ENCODE measurements at regions not wholly inside any gene's neighbourhood (a gene's known extent, or its start where the extent isn't known, plus 50 kb on each side); places are given as distances from the start of the nearest gene placed in this dataset.

DNA sequence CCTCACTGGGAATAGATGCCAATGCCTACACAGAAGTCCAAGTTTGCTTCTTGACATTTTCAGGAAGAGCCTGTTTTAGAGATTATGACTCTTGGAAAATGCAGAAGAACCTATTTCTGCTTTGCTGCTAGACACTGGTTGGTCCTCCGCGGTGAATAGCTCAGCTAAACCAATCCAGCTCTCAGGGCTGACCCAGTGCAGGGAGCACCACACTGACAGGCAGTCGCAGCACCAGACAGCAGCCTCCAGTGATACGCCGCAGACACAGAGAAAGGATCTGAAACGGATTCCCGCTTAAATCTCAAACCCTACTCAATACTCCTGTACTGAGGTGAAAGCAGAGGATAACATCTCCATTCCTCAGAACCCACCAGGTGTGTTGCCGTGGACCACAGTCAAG lies 183.4 kb downstream of the ENGASE start:
- POLR2A ChIA-PET = no interaction called here
- H3K27ac Mint-ChIP-seq (ENCODE audit: unreplicated experiment) = no peak overlapping the region
- H3K9me3 ChIP-seq = no peaks in the 10 kb centered on the region
- CTCF ChIA-PET = interaction anchor here (0.5 kb wide), 1 partner anchor 450 kb away, joined by 3 read pairs; no protein-coding TSS in a partner anchor
- DNase-seq = no peak
- intact Hi-C loops (cut with micrococcal nuclease; ENCODE audit: unreplicated experiment) = no loop called here
- no peaks in the 10 kb centered on the region for H3K4me1 ChIP-seq
- no peaks in the 10 kb centered on the region for H3K36me3 ChIP-seq (ENCODE audit: control insufficient read depth, insufficient read depth, low read length)
- no TSS peak for BruUV-seq (replicated peaks)
- no peak overlapping the region for H3K4me3 ChIP-seq (ENCODE audit: low read depth, low read length)
- H3K27me3 Mint-ChIP-seq (ENCODE audit: insufficient read depth, unreplicated experiment) = peaks cover 38% of the 10 kb centered on the region
- TF ChIP-seq, protein P1, sequence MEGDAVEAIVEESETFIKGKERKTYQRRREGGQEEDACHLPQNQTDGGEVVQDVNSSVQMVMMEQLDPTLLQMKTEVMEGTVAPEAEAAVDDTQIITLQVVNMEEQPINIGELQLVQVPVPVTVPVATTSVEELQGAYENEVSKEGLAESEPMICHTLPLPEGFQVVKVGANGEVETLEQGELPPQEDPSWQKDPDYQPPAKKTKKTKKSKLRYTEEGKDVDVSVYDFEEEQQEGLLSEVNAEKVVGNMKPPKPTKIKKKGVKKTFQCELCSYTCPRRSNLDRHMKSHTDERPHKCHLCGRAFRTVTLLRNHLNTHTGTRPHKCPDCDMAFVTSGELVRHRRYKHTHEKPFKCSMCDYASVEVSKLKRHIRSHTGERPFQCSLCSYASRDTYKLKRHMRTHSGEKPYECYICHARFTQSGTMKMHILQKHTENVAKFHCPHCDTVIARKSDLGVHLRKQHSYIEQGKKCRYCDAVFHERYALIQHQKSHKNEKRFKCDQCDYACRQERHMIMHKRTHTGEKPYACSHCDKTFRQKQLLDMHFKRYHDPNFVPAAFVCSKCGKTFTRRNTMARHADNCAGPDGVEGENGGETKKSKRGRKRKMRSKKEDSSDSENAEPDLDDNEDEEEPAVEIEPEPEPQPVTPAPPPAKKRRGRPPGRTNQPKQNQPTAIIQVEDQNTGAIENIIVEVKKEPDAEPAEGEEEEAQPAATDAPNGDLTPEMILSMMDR (IDR thresholded peaks at IDR 0.05; ENCODE audit: insufficient read depth in 1 of 2, low read depth in 1 of 2, low read length in 1 of 2, severe bottlenecking in 1 of 2, unreplicated experiment in 1 of 2) = no peak
- H3K4me1 Mint-ChIP-seq (ENCODE audit: low read depth, unreplicated experiment) = no peaks in the 10 kb centered on the region
- no peak overlapping the region for H3K4me3 Mint-ChIP-seq (ENCODE audit: unreplicated experiment)
- no peaks in the 10 kb centered on the region for H3K9me3 Mint-ChIP-seq (ENCODE audit: unreplicated experiment)
- peaks cover 3% of the 10 kb centered on the region for H3K27me3 ChIP-seq (replicated peaks; ENCODE audit: control insufficient read depth, insufficient read depth, low read length)
- H3K36me3 Mint-ChIP-seq (ENCODE audit: insufficient read depth, unreplicated experiment) = no peaks in the 10 kb centered on the region

GRCh38 chr17:79255926-79256585 lies 181.4 kb downstream of the ENGASE start:
- no TSS peak for BruUV-seq (replicated peaks)
- POLR2A ChIA-PET = no interaction called here
- H3K4me1 Mint-ChIP-seq (ENCODE audit: low read depth, unreplicated experiment) = no peaks in the 10 kb centered on the region
- peaks cover 52% of the 10 kb centered on the region for H3K27me3 Mint-ChIP-seq (ENCODE audit: insufficient read depth, unreplicated experiment)
- no peaks in the 10 kb centered on the region for H3K36me3 Mint-ChIP-seq (ENCODE audit: insufficient read depth, unreplicated experiment)
- H3K36me3 ChIP-seq (ENCODE audit: control insufficient read depth, insufficient read depth, low read length) = no peaks in the 10 kb centered on the region
- H3K9me3 Mint-ChIP-seq (ENCODE audit: unreplicated experiment) = no peaks in the 10 kb centered on the region
- no peak overlapping the region for H3K4me3 ChIP-seq (ENCODE audit: low read depth, low read length)
- H3K4me1 ChIP-seq = no peaks in the 10 kb centered on the region
- no peak overlapping the region for H3K4me3 Mint-ChIP-seq (ENCODE audit: unreplicated experiment)
- intact Hi-C loops (cut with micrococcal nuclease; ENCODE audit: unreplicated experiment) = no loop called here
- no peak for DNase-seq
- peaks cover 3% of the 10 kb centered on the region for H3K27me3 ChIP-seq (replicated peaks; ENCODE audit: control insufficient read depth, insufficient read depth, low read length)
- CTCF ChIA-PET = no interaction called here
- no peak overlapping the region for H3K27ac Mint-ChIP-seq (ENCODE audit: unreplicated experiment)
- H3K9me3 ChIP-seq = no peaks in the 10 kb centered on the region
- TF ChIP-seq, protein P1 (IDR thresholded peaks at IDR 0.05; ENCODE audit: insufficient read depth in 1 of 2, low read depth in 1 of 2, low read length in 1 of 2, severe bottlenecking in 1 of 2, unreplicated experiment in 1 of 2) = no peak

- H3K9me3 ChIP-seq = no peaks in the 10 kb centered on the region
- H3K4me3 Mint-ChIP-seq (ENCODE audit: unreplicated experiment) = no peak overlapping the region
- no peaks in the 10 kb centered on the region for H3K4me1 ChIP-seq
- intact Hi-C loops (cut with micrococcal nuclease; ENCODE audit: unreplicated experiment) = no loop called here
- peaks cover 3% of the 10 kb centered on the region for H3K27me3 ChIP-seq (replicated peaks; ENCODE audit: control insufficient read depth, insufficient read depth, low read length)
- no peak for DNase-seq
- H3K27ac Mint-ChIP-seq (ENCODE audit: unreplicated experiment) = no peak overlapping the region
- no TSS peak for BruUV-seq (replicated peaks)
- no peaks in the 10 kb centered on the region for H3K36me3 ChIP-seq (ENCODE audit: control insufficient read depth, insufficient read depth, low read length)
- H3K27me3 Mint-ChIP-seq (ENCODE audit: insufficient read depth, unreplicated experiment) = peaks cover 54% of the 10 kb centered on the region
- ChIA-PET POLR2A (no interaction called here), CTCF (no interaction called here)
- H3K4me3 ChIP-seq (ENCODE audit: low read depth, low read length) = no peak overlapping the region
- H3K9me3 Mint-ChIP-seq (ENCODE audit: unreplicated experiment) = no peaks in the 10 kb centered on the region
- TF ChIP-seq, protein P1 (IDR thresholded peaks at IDR 0.05; ENCODE audit: insufficient read depth in 1 of 2, low read depth in 1 of 2, low read length in 1 of 2, severe bottlenecking in 1 of 2, unreplicated experiment in 1 of 2) = no peak
- no peaks in the 10 kb centered on the region for H3K4me1 Mint-ChIP-seq (ENCODE audit: low read depth, unreplicated experiment)
- H3K36me3 Mint-ChIP-seq (ENCODE audit: insufficient read depth, unreplicated experiment) = no peaks in the 10 kb centered on the region
Observed at GRCh38 chr17:79255456-79255855, 180.8 kb downstream of the ENGASE start.

Data from Caco-2 (cell line).